Endothelial cell (in vitro differentiated cells): ENCODE measurements at regions not wholly inside any gene's neighbourhood (a gene's known extent, or its start where the extent isn't known, plus 50 kb on each side); places are given as distances from the start of the nearest gene placed in this dataset.

Experiments
- DNase-seq: peaks from one replicate; pipeline ENCODE4 v3.0.0; 2021; ENCODE audit warnings: low spot score
- H3K27ac Mint-ChIP-seq: one replicate; pipeline ENCODE4 v1.8.0; 2021; ENCODE audit warnings: mixed read lengths, inconsistent platforms; ENCODE audit not compliant: unreplicated experiment
- H3K27me3 Mint-ChIP-seq: one replicate; pipeline ENCODE4 v1.8.0; 2021; ENCODE audit warnings: mild to moderate bottlenecking, moderate library complexity, mixed read lengths, inconsistent platforms; ENCODE audit not compliant: unreplicated experiment
- H3K36me3 Mint-ChIP-seq: one replicate; pipeline ENCODE4 v1.8.0; 2021; ENCODE audit warnings: mild to moderate bottlenecking, low read depth, mixed read lengths, inconsistent platforms; ENCODE audit not compliant: unreplicated experiment
- H3K4me1 Mint-ChIP-seq: one replicate; pipeline ENCODE4 v1.8.0; 2021; ENCODE audit warnings: mild to moderate bottlenecking, mixed read lengths, inconsistent platforms; ENCODE audit not compliant: unreplicated experiment
- H3K4me3 Mint-ChIP-seq: one replicate; pipeline ENCODE4 v1.8.0; 2021; ENCODE audit warnings: mild to moderate bottlenecking, mixed read lengths, inconsistent platforms; ENCODE audit not compliant: unreplicated experiment
- H3K9me3 Mint-ChIP-seq: one replicate; pipeline ENCODE4 v1.8.0; 2021; ENCODE audit warnings: mixed read lengths, inconsistent platforms; ENCODE audit not compliant: unreplicated experiment
- CTCF ChIP-seq: fragments of 200-600 bp; sonication (generic); IDR thresholded peaks from one replicate; pipeline ENCODE4 v1.5.0; 2021; ENCODE audit warnings: antibody characterized with exemption; ENCODE audit not compliant: unreplicated experiment

GRCh38 chr4:27132497-27132896 is 271.9 kb downstream of the STIM2 start:
- Mint-ChIP-seq H3K4me1 (no peaks in the 10 kb centered on the region), H3K27me3 (peaks cover 3% of the 10 kb centered on the region), H3K36me3 (no peaks in the 10 kb centered on the region), H3K9me3 (no peaks in the 10 kb centered on the region), H3K4me3 (no peak overlapping the region), H3K27ac (no peak overlapping the region)
- no peak for DNase-seq
- TF ChIP-seq CTCF, result no peak

GRCh38 chr4:27140486-27140885 is 279.8 kb downstream of the STIM2 start:
- peaks cover 10% of the 10 kb centered on the region for H3K4me1 Mint-ChIP-seq
- H3K27ac Mint-ChIP-seq, result no peak overlapping the region
- no peaks in the 10 kb centered on the region for H3K27me3 Mint-ChIP-seq
- H3K36me3 Mint-ChIP-seq, result peaks cover 3% of the 10 kb centered on the region
- no peaks in the 10 kb centered on the region for H3K9me3 Mint-ChIP-seq
- DNase-seq, result no peak
- no peak overlapping the region for H3K4me3 Mint-ChIP-seq
- no peak for TF ChIP-seq CTCF

- no peak for DNase-seq
- peaks cover 3% of the 10 kb centered on the region for H3K36me3 Mint-ChIP-seq
- no peak overlapping the region for H3K27ac Mint-ChIP-seq
- H3K9me3 Mint-ChIP-seq, result no peaks in the 10 kb centered on the region
- no peak overlapping the region for H3K4me3 Mint-ChIP-seq
- no peak for TF ChIP-seq CTCF
- H3K4me1 Mint-ChIP-seq, result peaks cover 10% of the 10 kb centered on the region
- no peaks in the 10 kb centered on the region for H3K27me3 Mint-ChIP-seq
These were observed 280.9 kb downstream of the STIM2 start for GRCh38 chr4:27141530-27141929.

GRCh38 chr4:27142841-27143240 is 282.2 kb downstream of the STIM2 start:
- no peak for DNase-seq
- H3K9me3 Mint-ChIP-seq, result peaks cover 4% of the 10 kb centered on the region
- no peak overlapping the region for H3K4me3 Mint-ChIP-seq
- peaks cover 3% of the 10 kb centered on the region for H3K36me3 Mint-ChIP-seq
- H3K4me1 Mint-ChIP-seq, result peaks cover 10% of the 10 kb centered on the region
- no peak overlapping the region for H3K27ac Mint-ChIP-seq
- no peaks in the 10 kb centered on the region for H3K27me3 Mint-ChIP-seq
- TF ChIP-seq CTCF, result no peak

- peaks cover 10% of the 10 kb centered on the region for H3K4me1 Mint-ChIP-seq
- no peak for DNase-seq
- no peak overlapping the region for H3K27ac Mint-ChIP-seq
- no peak for TF ChIP-seq CTCF
- H3K4me3 Mint-ChIP-seq, result no peak overlapping the region
- H3K9me3 Mint-ChIP-seq, result peaks cover 4% of the 10 kb centered on the region
- H3K36me3 Mint-ChIP-seq, result no peaks in the 10 kb centered on the region
- H3K27me3 Mint-ChIP-seq, result no peaks in the 10 kb centered on the region
These were observed 285.0 kb downstream of the STIM2 start for GRCh38 chr4:27145597-27145996.
